SK-N-SH (cell line): ENCODE measurements at regions not wholly inside any gene's neighbourhood (a gene's known extent, or its start where the extent isn't known, plus 50 kb on each side); places are given as distances from the start of the nearest gene placed in this dataset.

Experiments used
- EP300 ChIP-seq, 2 experiments: IDR thresholded peaks; 2 replicates each; pipeline versions ENCODE4 v1.4.0 to v1.6.1; 2012; ENCODE audit warnings: borderline replicate concordance in 1 of 2, low read depth in 1 of 2, low read length in 1 of 2
- SIN3A ChIP-seq: IDR thresholded peaks from 2 replicates; pipeline ENCODE4 v1.6.1; 2012; ENCODE audit warnings: low read depth, mild to moderate bottlenecking, low read length, moderate library complexity, borderline replicate concordance
- TF ChIP-seq, protein P1 (sequence below): fragments of 200-600 bp; sonication (generic); IDR thresholded peaks from 2 replicates; pipeline ENCODE4 v1.6.1; 2017; ENCODE audit warnings: antibody characterized with exemption, mild to moderate bottlenecking, moderate library complexity
- TF ChIP-seq, protein P2 (sequence below): fragments of 150-350 bp; IDR thresholded peaks from 2 replicates; pipeline ENCODE4 v1.6.1; 2017; ENCODE audit warnings: antibody characterized with exemption, low read length, low read depth, borderline replicate concordance

DNA sequence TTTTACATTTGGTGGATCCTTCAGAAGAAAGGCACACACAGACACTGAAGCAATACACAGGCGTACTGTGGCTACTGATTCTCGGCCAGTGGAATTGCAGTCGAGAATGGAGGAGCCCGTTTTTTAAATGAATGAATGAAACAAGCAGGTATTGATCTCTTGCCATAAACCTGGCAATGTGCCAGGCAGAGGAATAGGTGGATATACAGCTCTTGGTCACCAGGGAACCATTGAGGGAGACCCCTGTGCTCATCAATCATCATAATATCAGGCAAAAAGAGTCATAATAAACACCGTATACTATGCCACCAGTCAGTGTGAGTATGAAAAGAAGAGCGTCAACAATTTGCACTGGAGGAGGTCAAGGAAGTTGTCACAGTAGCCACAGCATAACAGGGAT lies 140.3 kb upstream of the FOXF1 start:
- TF ChIP-seq, protein P1, sequence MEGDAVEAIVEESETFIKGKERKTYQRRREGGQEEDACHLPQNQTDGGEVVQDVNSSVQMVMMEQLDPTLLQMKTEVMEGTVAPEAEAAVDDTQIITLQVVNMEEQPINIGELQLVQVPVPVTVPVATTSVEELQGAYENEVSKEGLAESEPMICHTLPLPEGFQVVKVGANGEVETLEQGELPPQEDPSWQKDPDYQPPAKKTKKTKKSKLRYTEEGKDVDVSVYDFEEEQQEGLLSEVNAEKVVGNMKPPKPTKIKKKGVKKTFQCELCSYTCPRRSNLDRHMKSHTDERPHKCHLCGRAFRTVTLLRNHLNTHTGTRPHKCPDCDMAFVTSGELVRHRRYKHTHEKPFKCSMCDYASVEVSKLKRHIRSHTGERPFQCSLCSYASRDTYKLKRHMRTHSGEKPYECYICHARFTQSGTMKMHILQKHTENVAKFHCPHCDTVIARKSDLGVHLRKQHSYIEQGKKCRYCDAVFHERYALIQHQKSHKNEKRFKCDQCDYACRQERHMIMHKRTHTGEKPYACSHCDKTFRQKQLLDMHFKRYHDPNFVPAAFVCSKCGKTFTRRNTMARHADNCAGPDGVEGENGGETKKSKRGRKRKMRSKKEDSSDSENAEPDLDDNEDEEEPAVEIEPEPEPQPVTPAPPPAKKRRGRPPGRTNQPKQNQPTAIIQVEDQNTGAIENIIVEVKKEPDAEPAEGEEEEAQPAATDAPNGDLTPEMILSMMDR: no peak
- TF ChIP-seq EP300 (IDR thresholded peaks at IDR 0.05; ENCODE audit: borderline replicate concordance in 1 of 2, low read depth in 1 of 2, low read length in 1 of 2): no peak
- TF ChIP-seq SIN3A: no peak
- TF ChIP-seq, protein P2, sequence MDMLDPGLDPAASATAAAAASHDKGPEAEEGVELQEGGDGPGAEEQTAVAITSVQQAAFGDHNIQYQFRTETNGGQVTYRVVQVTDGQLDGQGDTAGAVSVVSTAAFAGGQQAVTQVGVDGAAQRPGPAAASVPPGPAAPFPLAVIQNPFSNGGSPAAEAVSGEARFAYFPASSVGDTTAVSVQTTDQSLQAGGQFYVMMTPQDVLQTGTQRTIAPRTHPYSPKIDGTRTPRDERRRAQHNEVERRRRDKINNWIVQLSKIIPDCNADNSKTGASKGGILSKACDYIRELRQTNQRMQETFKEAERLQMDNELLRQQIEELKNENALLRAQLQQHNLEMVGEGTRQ: no peak
